Keratinocyte (primary cell): ENCODE measurements at regions not wholly inside any gene's neighbourhood (a gene's known extent, or its start where the extent isn't known, plus 50 kb on each side); places are given as distances from the start of the nearest gene placed in this dataset.

Experiments used
- DNase-seq: peaks from one replicate; pipeline ENCODE4 v3.0.0-alpha.2; 2011; ENCODE audit warnings: low read depth, missing footprints, low spot score
- FAIRE-seq: peaks from 2 replicates; lab custom pipeline; 2011; peaks lifted over from hg19 to GRCh38; lab: Jason Lieb, UNC
- H2AFZ ChIP-seq: 2 replicates; pipeline ENCODE4 v1.6.0; 2012; ENCODE audit warnings: low read length, control low read depth, inconsistent platforms; ENCODE audit not compliant: control insufficient read depth
- H3K27ac ChIP-seq: 2 replicates; pipeline ENCODE4 v1.5.1; 2011; ENCODE audit warnings: low read length; ENCODE audit not compliant: control insufficient read depth, insufficient read depth
- H3K27me3 ChIP-seq: 3 replicates; pipeline ENCODE4 v1.6.0; 2011; ENCODE audit warnings: low read length; ENCODE audit not compliant: control insufficient read depth, insufficient read depth; ENCODE audit errors: extremely low read depth
- H3K36me3 ChIP-seq, 2 experiments: 2 replicates in 1 of 2; 3 replicates in 1 of 2; pipeline ENCODE4 v1.5.1; 2011; ENCODE audit warnings: low read length in 2 of 2, mild to moderate bottlenecking in 1 of 2; ENCODE audit not compliant: control insufficient read depth in 2 of 2, insufficient read depth in 2 of 2; ENCODE audit errors: extremely low read depth in 1 of 2
- H3K4me1 ChIP-seq: 3 replicates; pipeline ENCODE4 v1.5.1; 2011; ENCODE audit warnings: low read length; ENCODE audit not compliant: control insufficient read depth, insufficient read depth; ENCODE audit errors: extremely low read depth
- H3K4me2 ChIP-seq: 3 replicates; pipeline ENCODE4 v1.6.0; 2011; ENCODE audit warnings: low read depth, low read length; ENCODE audit not compliant: control insufficient read depth, insufficient read depth; ENCODE audit errors: extremely low read depth
- H3K4me3 ChIP-seq, 3 experiments: fragments of 200-600 bp in 1 of 3; sonication (generic) in 1 of 3; 2 replicates in 2 of 3; 3 replicates in 1 of 3; pipeline ENCODE4 v1.5.1; 2011 to 2016; ENCODE audit warnings: low read length in 3 of 3, mild to moderate bottlenecking in 3 of 3, control low read depth in 2 of 3, inconsistent platforms in 1 of 3, low read depth in 1 of 3, mixed read lengths in 1 of 3, mixed run types in 1 of 3, moderate library complexity in 1 of 3; ENCODE audit not compliant: control insufficient read depth in 2 of 3, insufficient read depth in 2 of 3; ENCODE audit errors: extremely low read depth in 1 of 3
- H3K79me2 ChIP-seq: 2 replicates; pipeline ENCODE4 v1.6.0; 2012; ENCODE audit warnings: low read length; ENCODE audit not compliant: control insufficient read depth, insufficient read depth
- H3K9ac ChIP-seq: 3 replicates; pipeline ENCODE4 v1.6.0; 2011; ENCODE audit warnings: low read length; ENCODE audit not compliant: control insufficient read depth, insufficient read depth; ENCODE audit errors: extremely low read depth
- H3K9me1 ChIP-seq: 3 replicates; pipeline ENCODE4 v1.6.0; 2011; ENCODE audit warnings: low read length; ENCODE audit not compliant: control insufficient read depth, insufficient read depth; ENCODE audit errors: extremely low read depth
- H3K9me3 ChIP-seq: 2 replicates; pipeline ENCODE4 v1.5.1; 2012; ENCODE audit warnings: low read depth, low read length; ENCODE audit not compliant: control insufficient read depth
- H4K20me1 ChIP-seq: 3 replicates; pipeline ENCODE4 v1.6.0; 2011; ENCODE audit warnings: low read length; ENCODE audit not compliant: control insufficient read depth, insufficient read depth; ENCODE audit errors: extremely low read depth
- EZH2 ChIP-seq: IDR thresholded peaks from one replicate; pipeline ENCODE4 v1.6.1; 2012; ENCODE audit warnings: inconsistent platforms, mild to moderate bottlenecking, low read length, moderate library complexity
- dilution Hi-C: fragments of 300-500 bp; cut with MboI; formaldehyde crosslinking; loops from one replicate; pipeline ENCODE4 v1.7.0; 2020; ENCODE audit warnings: low sequenced_read_pairs; ENCODE audit not compliant: extremely low pct_ligation_motif_present
- TF ChIP-seq, protein P1 (sequence below), 3 experiments: IDR thresholded peaks in 1 of 3; conservative IDR thresholded peaks in 1 of 3; optimal IDR thresholded peaks in 1 of 3; 2 replicates in 2 of 3; 3 replicates in 1 of 3; pipeline versions ENCODE3 to v1.5.1; 2011; ENCODE audit warnings: low read length in 3 of 3, mild to moderate bottlenecking in 3 of 3, moderate library complexity in 2 of 3, control low read depth in 1 of 3, inconsistent platforms in 1 of 3; ENCODE audit not compliant: insufficient read depth in 2 of 3; ENCODE audit errors: extremely low read depth in 1 of 3

DNA sequence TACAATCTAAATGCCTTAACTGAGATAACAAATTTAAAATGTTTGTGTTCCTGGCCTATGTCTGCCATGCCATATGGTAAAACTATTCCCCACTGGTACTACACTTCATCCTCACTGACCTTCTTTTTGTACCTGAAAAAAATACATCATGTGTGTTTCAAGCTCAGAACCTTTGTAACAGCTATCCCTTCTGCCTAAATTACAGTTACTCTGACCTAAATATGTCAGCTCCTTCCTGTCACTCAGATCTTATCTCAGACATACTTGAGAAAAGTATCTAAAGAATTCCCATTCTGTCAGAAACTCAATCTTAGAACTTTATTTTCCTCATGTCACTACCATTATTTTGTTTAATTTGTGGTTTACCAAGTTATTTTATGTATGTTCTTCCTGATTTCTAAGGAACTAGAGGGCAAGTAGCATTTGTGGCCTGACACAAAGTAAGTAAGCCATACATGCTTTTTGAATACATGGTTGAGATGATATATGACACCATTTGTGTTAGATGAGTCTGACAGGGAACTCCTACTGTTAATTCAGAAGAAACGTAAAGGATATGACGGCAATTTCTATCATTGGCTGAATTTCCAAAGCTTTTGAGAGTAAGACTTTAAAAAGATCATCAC lies 456.5 kb upstream of the NDST3 start:
- DNase-seq (no peak), FAIRE-seq (no peak)
- no peaks in the 10 kb centered on the region for H3K27me3 ChIP-seq
- no peaks in the 10 kb centered on the region for H3K79me2 ChIP-seq
- H4K20me1 ChIP-seq: no peaks in the 10 kb centered on the region
- no peak overlapping the region for H2AFZ ChIP-seq
- H3K9ac ChIP-seq: no peak overlapping the region
- no peaks in the 10 kb centered on the region for H3K36me3 ChIP-seq
- no peaks in the 10 kb centered on the region for H3K4me1 ChIP-seq
- H3K27ac ChIP-seq: no peak overlapping the region
- TF ChIP-seq, protein P1, sequence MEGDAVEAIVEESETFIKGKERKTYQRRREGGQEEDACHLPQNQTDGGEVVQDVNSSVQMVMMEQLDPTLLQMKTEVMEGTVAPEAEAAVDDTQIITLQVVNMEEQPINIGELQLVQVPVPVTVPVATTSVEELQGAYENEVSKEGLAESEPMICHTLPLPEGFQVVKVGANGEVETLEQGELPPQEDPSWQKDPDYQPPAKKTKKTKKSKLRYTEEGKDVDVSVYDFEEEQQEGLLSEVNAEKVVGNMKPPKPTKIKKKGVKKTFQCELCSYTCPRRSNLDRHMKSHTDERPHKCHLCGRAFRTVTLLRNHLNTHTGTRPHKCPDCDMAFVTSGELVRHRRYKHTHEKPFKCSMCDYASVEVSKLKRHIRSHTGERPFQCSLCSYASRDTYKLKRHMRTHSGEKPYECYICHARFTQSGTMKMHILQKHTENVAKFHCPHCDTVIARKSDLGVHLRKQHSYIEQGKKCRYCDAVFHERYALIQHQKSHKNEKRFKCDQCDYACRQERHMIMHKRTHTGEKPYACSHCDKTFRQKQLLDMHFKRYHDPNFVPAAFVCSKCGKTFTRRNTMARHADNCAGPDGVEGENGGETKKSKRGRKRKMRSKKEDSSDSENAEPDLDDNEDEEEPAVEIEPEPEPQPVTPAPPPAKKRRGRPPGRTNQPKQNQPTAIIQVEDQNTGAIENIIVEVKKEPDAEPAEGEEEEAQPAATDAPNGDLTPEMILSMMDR (optimal IDR thresholded peaks at IDR 0.05 in 1 of 3, IDR thresholded peaks at IDR 0.05 in 1 of 3, conservative IDR thresholded peaks at IDR 0.05 in 1 of 3; ENCODE audit: extremely low read depth in 1 of 3, insufficient read depth in 2 of 3, low read length in 3 of 3): no peak
- no peak for TF ChIP-seq EZH2
- no peaks in the 10 kb centered on the region for H3K9me3 ChIP-seq
- H3K4me2 ChIP-seq: no peak overlapping the region
- H3K9me1 ChIP-seq: no peaks in the 10 kb centered on the region
- H3K4me3 ChIP-seq: no peak overlapping the region
- dilution Hi-C loops: no loop called here

DNA sequence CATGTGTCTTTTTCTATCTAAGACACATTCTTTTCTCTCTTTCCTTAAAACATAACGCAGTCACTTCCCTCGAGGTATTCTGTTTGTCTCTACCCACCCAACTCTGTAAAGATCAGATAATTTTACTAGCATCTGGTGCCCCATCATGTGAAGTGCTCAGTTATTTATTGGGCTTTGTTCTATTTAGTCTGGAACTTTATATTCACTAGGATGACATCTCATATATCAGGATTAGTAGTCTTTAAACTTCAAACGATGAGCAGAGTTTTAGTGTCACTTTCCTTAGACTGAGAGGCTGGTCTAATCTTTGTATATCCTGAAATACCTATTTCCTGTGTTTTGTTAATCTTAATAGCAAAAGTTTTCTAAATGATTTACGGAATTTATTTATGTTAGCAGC lies 445.5 kb upstream of the NDST3 start:
- dilution Hi-C loops: no loop called here
- Histone ChIP-seq H3K4me3 (no peak overlapping the region), H3K9me3 (no peaks in the 10 kb centered on the region), H3K36me3 (no peaks in the 10 kb centered on the region), H3K27ac (no peak overlapping the region), H3K9ac (no peak overlapping the region), H3K9me1 (no peaks in the 10 kb centered on the region), H2AFZ (no peak overlapping the region), H3K27me3 (no peaks in the 10 kb centered on the region), H3K4me2 (no peak overlapping the region), H4K20me1 (no peaks in the 10 kb centered on the region), H3K79me2 (no peaks in the 10 kb centered on the region), H3K4me1 (no peaks in the 10 kb centered on the region)
- FAIRE-seq (no peak), DNase-seq (no peak)
- TF ChIP-seq EZH2: no peak
- TF ChIP-seq, protein P1 (optimal IDR thresholded peaks at IDR 0.05 in 1 of 3, IDR thresholded peaks at IDR 0.05 in 1 of 3, conservative IDR thresholded peaks at IDR 0.05 in 1 of 3; ENCODE audit: extremely low read depth in 1 of 3, insufficient read depth in 2 of 3, low read length in 3 of 3): no peak
